ENCODE measurements at regions not wholly inside any gene's neighbourhood (a gene's known extent, or its start where the extent isn't known, plus 50 kb on each side); places are given as distances from the start of the nearest gene placed in this dataset.

GRCh38 chr4:129208481-129208880 lies 112.5 kb downstream of the C4orf33 start:
- DNase-seq (ENCODE audit: low read depth): no peak
- H3K4me3 ChIP-seq (ENCODE audit: low read depth, low read length): no peak overlapping the region
- TF ChIP-seq, protein P1, sequence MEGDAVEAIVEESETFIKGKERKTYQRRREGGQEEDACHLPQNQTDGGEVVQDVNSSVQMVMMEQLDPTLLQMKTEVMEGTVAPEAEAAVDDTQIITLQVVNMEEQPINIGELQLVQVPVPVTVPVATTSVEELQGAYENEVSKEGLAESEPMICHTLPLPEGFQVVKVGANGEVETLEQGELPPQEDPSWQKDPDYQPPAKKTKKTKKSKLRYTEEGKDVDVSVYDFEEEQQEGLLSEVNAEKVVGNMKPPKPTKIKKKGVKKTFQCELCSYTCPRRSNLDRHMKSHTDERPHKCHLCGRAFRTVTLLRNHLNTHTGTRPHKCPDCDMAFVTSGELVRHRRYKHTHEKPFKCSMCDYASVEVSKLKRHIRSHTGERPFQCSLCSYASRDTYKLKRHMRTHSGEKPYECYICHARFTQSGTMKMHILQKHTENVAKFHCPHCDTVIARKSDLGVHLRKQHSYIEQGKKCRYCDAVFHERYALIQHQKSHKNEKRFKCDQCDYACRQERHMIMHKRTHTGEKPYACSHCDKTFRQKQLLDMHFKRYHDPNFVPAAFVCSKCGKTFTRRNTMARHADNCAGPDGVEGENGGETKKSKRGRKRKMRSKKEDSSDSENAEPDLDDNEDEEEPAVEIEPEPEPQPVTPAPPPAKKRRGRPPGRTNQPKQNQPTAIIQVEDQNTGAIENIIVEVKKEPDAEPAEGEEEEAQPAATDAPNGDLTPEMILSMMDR (IDR thresholded peaks at IDR 0.05; ENCODE audit: insufficient read depth, low read length): no peak

DNA sequence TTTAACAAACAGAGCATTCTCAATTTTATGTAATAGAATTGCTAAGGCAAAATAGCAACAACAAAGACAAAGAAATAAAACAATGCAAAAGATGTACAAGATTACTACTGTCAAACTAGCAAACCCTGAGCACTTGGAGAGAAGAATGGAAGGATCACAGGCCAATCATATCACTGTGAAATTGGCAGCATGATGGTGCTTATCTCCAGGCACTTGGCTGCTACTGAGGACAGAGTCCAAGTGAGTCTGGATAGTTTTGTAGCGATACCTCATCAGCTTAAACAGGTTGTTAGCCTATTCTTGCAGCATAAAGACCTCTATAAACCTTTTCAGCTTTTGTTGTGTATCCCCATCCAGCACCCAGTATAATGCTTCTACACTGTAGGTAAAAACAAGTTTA lies 117.7 kb downstream of the C4orf33 start:
- no peak for DNase-seq (ENCODE audit: low read depth)
- TF ChIP-seq, protein P1 (IDR thresholded peaks at IDR 0.05; ENCODE audit: insufficient read depth, low read length): no peak
- H3K4me3 ChIP-seq (ENCODE audit: low read depth, low read length): no peak overlapping the region

DNA sequence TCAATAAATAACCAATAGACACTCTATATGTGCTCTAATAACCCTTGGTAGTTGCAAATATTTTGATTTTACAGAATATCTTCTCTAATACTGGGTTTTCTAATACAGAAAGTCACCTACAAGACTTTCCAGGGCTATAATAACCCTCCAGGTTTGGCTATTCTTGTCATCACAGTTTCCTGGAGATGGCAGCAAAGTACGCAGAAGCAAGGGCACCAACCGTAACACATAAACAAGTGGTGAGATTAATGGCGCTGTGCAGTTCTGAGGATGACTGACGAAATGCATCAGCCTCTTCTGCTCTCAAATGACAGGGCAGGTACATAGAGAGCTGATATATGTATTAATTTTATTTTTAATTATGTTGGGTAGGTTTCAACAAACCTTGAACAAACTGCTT lies 122.4 kb downstream of the C4orf33 start:
- TF ChIP-seq, protein P1 (IDR thresholded peaks at IDR 0.05; ENCODE audit: insufficient read depth, low read length): no peak
- no peak overlapping the region for H3K4me3 ChIP-seq (ENCODE audit: low read depth, low read length)
- DNase-seq (ENCODE audit: low read depth): peak; percentile 5

DNA sequence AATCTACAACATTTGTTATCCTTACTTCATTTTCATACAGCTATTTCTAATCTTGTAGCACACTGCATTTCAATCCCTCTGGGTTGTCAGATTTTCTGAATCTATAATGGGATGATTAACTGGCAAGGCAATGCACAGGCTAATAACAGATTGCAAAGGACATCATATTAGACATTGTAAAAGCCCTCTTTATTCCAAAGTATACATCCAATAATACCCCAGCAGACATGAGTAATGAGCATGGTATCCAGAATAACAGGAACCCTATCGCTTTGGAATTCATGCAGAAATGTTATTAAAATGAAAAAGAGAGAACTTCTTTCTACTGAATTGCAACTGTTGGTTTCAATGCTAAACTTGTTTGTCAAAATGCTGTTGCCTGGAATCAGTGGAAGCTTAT lies 122.9 kb downstream of the C4orf33 start:
- TF ChIP-seq, protein P1 (IDR thresholded peaks at IDR 0.05; ENCODE audit: insufficient read depth, low read length): no peak
- peak; percentile 35 for DNase-seq (ENCODE audit: low read depth)
- no peak overlapping the region for H3K4me3 ChIP-seq (ENCODE audit: low read depth, low read length)

- TF ChIP-seq, protein P1 (IDR thresholded peaks at IDR 0.05; ENCODE audit: insufficient read depth, low read length): no peak
- H3K4me3 ChIP-seq (ENCODE audit: low read depth, low read length): no peak overlapping the region
- DNase-seq (ENCODE audit: low read depth): no peak
Measured at GRCh38 chr4:129220254-129220653, 124.3 kb downstream of the C4orf33 start.

DNA sequence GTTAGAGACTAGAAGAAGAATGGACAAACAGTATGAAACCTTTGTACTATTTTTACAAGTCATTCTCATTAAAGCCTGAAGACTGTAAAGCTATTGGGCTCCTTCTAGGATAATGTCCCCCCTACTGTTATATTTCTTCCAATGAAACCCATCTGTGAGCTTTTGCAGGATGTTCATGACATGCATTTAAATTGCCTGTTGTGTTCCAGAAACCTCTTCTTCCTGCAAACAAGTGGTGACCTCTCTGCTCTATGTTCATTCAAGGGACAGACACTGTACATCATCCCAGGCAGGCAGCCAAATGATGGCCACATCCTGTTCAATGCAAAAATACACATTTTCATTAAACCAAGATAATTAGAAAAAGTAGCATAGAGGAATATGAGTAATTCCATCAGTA lies 128.0 kb downstream of the C4orf33 start:
- DNase-seq (ENCODE audit: low read depth): no peak
- no peak overlapping the region for H3K4me3 ChIP-seq (ENCODE audit: low read depth, low read length)
- TF ChIP-seq, protein P1 (IDR thresholded peaks at IDR 0.05; ENCODE audit: insufficient read depth, low read length): no peak

DNA sequence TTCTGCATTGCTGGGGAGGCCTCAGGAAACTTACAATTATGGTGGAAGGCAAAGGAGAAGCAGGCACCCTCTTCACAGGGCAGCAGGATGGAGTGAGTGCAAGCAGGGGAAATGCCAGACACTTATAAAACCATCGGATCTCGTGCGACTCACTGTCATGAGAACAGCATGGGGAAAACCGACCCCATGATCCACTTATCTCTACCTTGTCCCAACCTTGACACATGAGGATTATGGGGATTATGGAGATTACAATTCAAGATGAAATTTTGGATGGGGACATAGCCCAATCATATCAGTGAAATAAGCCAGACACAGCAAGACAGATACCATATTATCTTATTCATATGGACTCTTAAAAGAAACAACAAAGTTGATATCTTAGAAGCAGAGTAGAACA lies 134.9 kb downstream of the C4orf33 start:
- no peak overlapping the region for H3K4me3 ChIP-seq (ENCODE audit: low read depth, low read length)
- DNase-seq (ENCODE audit: low read depth): no peak
- TF ChIP-seq, protein P1 (IDR thresholded peaks at IDR 0.05; ENCODE audit: insufficient read depth, low read length): no peak
